AG04450 (cell line): ENCODE measurements at regions not wholly inside any gene's neighbourhood (a gene's known extent, or its start where the extent isn't known, plus 50 kb on each side); places are given as distances from the start of the nearest gene placed in this dataset.
"Not testable (repeated sequence)": the region's sequence is repeated elsewhere in the genome, so short reads cannot be mapped to it uniquely, and the experiment has no call there.

Experiments used
- CTCF ChIA-PET: fragments of 300-600, 350-600 bp; formaldehyde crosslinking; extraction: SDS; loops from one replicate; lab custom pipeline; 2022; ENCODE audit warnings: antibody characterized with exemption, inconsistent platforms; lab: Charles Lee
- POLR2A ChIA-PET: fragments of 350-600 bp; formaldehyde crosslinking; extraction: SDS; loops from one replicate; lab custom pipeline; 2021; ENCODE audit warnings: antibody characterized with exemption, inconsistent platforms; lab: Yijun Ruan, JAX
- DNase-seq: peaks from one replicate; pipeline ENCODE4 v3.0.0-alpha.2; 2011; ENCODE audit warnings: low read depth, low spot score
- H3K27ac ChIP-seq: one replicate; pipeline ENCODE4 v1.5.1; 2012; ENCODE audit warnings: low read depth, low read length, control low read depth
- H3K27me3 ChIP-seq: one replicate; pipeline ENCODE4 v1.6.0; 2012; ENCODE audit warnings: low read length; ENCODE audit not compliant: control insufficient read depth, insufficient read depth
- H3K4me3 ChIP-seq: 2 replicates; pipeline ENCODE4 v1.5.1; 2011; ENCODE audit warnings: mild to moderate bottlenecking, low read depth, low read length, control low read depth
- H3K9me3 ChIP-seq: 2 replicates; pipeline ENCODE4 v1.5.1; 2012; ENCODE audit warnings: low read length; ENCODE audit not compliant: control insufficient read depth, insufficient read depth
- TF ChIP-seq, protein P1 (sequence below): IDR thresholded peaks from 2 replicates; pipeline ENCODE4 v1.5.1; 2011; ENCODE audit warnings: low read depth, low read length, control low read depth, inconsistent platforms

- TF ChIP-seq, protein P1, sequence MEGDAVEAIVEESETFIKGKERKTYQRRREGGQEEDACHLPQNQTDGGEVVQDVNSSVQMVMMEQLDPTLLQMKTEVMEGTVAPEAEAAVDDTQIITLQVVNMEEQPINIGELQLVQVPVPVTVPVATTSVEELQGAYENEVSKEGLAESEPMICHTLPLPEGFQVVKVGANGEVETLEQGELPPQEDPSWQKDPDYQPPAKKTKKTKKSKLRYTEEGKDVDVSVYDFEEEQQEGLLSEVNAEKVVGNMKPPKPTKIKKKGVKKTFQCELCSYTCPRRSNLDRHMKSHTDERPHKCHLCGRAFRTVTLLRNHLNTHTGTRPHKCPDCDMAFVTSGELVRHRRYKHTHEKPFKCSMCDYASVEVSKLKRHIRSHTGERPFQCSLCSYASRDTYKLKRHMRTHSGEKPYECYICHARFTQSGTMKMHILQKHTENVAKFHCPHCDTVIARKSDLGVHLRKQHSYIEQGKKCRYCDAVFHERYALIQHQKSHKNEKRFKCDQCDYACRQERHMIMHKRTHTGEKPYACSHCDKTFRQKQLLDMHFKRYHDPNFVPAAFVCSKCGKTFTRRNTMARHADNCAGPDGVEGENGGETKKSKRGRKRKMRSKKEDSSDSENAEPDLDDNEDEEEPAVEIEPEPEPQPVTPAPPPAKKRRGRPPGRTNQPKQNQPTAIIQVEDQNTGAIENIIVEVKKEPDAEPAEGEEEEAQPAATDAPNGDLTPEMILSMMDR: no peak
- Histone ChIP-seq H3K9me3 (peaks cover 24% of the 10 kb centered on the region), H3K27ac (no peak overlapping the region), H3K4me3 (no peak overlapping the region), H3K27me3 (no peaks in the 10 kb centered on the region)
- POLR2A ChIA-PET: no interaction called here
- CTCF ChIA-PET: no interaction called here
- DNase-seq: no peak
These were observed 1103.2 kb downstream of the TBC1D22A start for GRCh38 chr22:47865626-47866025.

DNA sequence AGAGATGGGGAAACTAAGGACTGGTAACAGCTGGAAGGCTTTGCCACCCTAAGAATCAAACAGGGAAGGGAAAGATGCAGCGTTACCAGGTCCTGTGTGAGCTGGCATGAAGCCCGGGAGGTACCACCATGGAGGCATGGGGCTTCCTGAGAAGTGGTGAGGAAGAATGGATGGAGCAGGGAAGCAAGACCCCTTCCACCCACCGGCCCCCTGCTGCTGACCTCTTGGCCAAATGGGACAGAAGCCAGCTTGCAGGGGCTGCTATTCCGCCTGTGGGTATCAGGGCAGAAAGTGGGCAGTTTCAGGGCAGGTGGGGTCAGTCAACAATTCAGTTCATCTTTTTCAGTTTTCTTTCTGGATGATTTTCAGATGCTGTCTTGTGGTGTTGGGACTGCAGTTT, 1099.9 kb downstream of the TBC1D22A start:
- Histone ChIP-seq H3K9me3 (peaks cover 34% of the 10 kb centered on the region), H3K4me3 (no peak overlapping the region), H3K27ac (no peak overlapping the region), H3K27me3 (no peaks in the 10 kb centered on the region)
- TF ChIP-seq, protein P1: no peak
- POLR2A ChIA-PET: no interaction called here
- CTCF ChIA-PET: no interaction called here
- no peak for DNase-seq

DNA sequence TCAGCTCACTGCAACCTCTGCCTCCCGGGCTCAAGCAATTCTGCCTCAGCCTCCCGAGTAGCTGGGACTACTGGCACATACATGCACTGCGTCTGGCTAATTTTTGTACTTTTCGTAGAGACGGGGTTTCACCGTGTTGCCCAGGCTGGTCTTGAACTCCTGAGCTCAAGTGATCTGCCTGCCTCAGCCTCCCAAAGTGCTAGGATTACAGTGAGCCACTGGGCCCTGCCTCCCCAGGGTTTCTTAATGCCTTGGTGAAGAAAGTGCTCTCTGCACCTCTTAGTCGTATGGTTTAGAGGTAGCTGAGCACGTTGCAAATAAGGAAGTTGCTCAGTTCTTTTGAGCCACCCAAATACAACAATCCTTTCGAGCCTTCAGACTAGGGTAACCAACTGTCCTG, 1098.5 kb downstream of the TBC1D22A start:
- peaks cover 34% of the 10 kb centered on the region for H3K9me3 ChIP-seq
- H3K4me3 ChIP-seq, CTCF ChIA-PET, H3K27ac ChIP-seq, DNase-seq, H3K27me3 ChIP-seq, POLR2A ChIA-PET: not testable (repeated sequence)

DNA sequence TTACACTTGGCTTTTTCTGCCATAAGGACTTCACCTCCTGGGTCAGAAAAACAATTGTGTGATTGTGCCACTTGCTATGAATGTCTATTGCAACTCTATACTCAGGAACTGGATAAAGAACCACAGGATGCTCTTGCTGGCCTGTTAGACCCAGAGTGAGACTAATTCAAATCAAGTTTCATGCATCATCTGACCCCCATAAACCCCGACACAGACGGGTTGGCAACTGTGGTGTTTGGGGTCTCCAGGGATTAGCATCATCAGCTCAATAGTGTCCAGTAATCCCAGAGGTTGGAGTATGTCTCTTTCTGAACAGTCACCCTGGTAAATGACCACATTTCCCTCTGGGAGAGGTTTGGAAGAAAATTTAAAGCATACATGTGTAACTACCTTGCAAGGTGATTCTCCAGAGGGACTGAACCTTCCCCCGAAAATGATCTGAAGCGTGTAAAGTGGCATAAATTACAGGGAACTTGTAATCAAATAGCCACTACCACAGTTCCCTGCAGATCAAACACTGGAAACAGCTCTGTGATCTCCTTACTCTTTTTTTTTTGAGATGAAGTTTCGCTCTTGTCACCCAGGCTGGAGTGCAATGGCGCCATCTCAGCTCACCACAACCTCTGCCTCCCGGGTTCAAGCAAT, 1097.6 kb downstream of the TBC1D22A start:
- Histone ChIP-seq H3K27ac (no peak overlapping the region), H3K9me3 (peaks cover 36% of the 10 kb centered on the region), H3K4me3 (no peak overlapping the region), H3K27me3 (no peaks in the 10 kb centered on the region)
- DNase-seq: no peak
- POLR2A ChIA-PET: no interaction called here
- CTCF ChIA-PET: no interaction called here
- TF ChIP-seq, protein P1: no peak

DNA sequence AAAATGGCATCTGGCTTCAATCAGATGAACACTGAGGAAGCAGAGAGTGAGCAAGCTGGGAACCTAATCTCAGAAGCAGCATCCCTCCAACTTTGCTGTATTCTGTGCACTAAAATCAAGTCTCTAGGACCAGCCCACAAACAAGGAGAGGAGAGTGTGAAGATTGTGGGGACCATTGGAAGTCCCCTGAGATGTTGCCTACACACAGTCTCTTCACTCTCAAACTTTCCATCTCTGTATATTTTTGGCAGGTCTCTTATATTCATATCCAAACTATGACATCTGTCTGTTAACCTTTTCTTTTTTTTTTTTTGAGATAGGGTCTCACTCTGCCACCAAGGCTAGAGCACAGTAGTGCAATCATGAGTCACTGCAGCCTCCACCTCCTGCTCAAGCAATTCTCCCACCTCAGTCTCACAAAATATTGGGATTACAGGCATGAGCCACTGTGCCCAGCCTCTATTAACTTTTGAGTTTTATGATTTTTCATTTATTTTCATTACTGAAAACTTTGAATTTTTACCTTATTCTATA, 1096.4 kb downstream of the TBC1D22A start:
- Histone ChIP-seq H3K4me3 (no peak overlapping the region), H3K27me3 (no peaks in the 10 kb centered on the region), H3K27ac (no peak overlapping the region), H3K9me3 (peaks cover 37% of the 10 kb centered on the region)
- POLR2A ChIA-PET: no interaction called here
- no peak for DNase-seq
- TF ChIP-seq, protein P1: no peak
- CTCF ChIA-PET: no interaction called here
